HT1080 (cell line): ENCODE measurements at regions not wholly inside any gene's neighbourhood (a gene's known extent, or its start where the extent isn't known, plus 50 kb on each side); places are given as distances from the start of the nearest gene placed in this dataset.
A peak's percentile ranks its signal among the peaks of the same experiment; 100 is the strongest.

ENCODE experiments used
- DNase-seq: peaks from one replicate; pipeline ENCODE4 v3.0.0-alpha.2; 2015; ENCODE audit warnings: low read depth

GRCh38 chr3:67288466-67289106 is 290.5 kb downstream of the KBTBD8 start:
- no peak for DNase-seq

GRCh38 chr3:67289626-67290025 is 291.5 kb downstream of the KBTBD8 start:
- DNase-seq, result no peak

- DNase-seq, result no peak
Observed at GRCh38 chr3:67290438-67290837, 292.3 kb downstream of the KBTBD8 start.

- DNase-seq, result no peak
Observed at GRCh38 chr3:67291287-67292252, 293.5 kb downstream of the KBTBD8 start.

- no peak for DNase-seq
Observed at GRCh38 chr3:67292356-67293121, 294.4 kb downstream of the KBTBD8 start.

- DNase-seq, result no peak
Observed at GRCh38 chr3:67294341-67294740, 296.2 kb downstream of the KBTBD8 start.

GRCh38 chr3:67296039-67296892 is 298.2 kb downstream of the KBTBD8 start:
- peak; percentile 25 for DNase-seq

GRCh38 chr3:67297715-67298475 is 299.8 kb downstream of the KBTBD8 start:
- no peak for DNase-seq

GRCh38 chr3:67301556-67301955 is 303.4 kb downstream of the KBTBD8 start:
- no peak for DNase-seq

- DNase-seq, result no peak
Observed at GRCh38 chr3:67302489-67302888, 304.4 kb downstream of the KBTBD8 start.

GRCh38 chr3:67305160-67305559 is 307.1 kb downstream of the KBTBD8 start:
- no peak for DNase-seq

GRCh38 chr3:67305922-67306321 is 307.8 kb downstream of the KBTBD8 start:
- no peak for DNase-seq

- DNase-seq, result no peak
Observed at GRCh38 chr3:67311440-67311839, 313.3 kb downstream of the KBTBD8 start.

GRCh38 chr3:67312155-67312554 is 314.0 kb downstream of the KBTBD8 start:
- DNase-seq, result no peak

GRCh38 chr3:67318162-67318561 is 320.1 kb downstream of the KBTBD8 start:
- DNase-seq, result no peak

GRCh38 chr3:67324554-67324953 is 326.4 kb downstream of the KBTBD8 start:
- DNase-seq, result no peak
